NCI-H1092 treated with DMSO at 0.1 percent for 48 hours (cell line): ENCODE measurements at regions not wholly inside any gene's neighbourhood (a gene's known extent, or its start where the extent isn't known, plus 50 kb on each side); places are given as distances from the start of the nearest gene placed in this dataset.

ENCODE experiments used
- DNase-seq: peaks from one replicate; lab custom pipeline; 2025; lab: John Stamatoyannopoulos, UW

DNA sequence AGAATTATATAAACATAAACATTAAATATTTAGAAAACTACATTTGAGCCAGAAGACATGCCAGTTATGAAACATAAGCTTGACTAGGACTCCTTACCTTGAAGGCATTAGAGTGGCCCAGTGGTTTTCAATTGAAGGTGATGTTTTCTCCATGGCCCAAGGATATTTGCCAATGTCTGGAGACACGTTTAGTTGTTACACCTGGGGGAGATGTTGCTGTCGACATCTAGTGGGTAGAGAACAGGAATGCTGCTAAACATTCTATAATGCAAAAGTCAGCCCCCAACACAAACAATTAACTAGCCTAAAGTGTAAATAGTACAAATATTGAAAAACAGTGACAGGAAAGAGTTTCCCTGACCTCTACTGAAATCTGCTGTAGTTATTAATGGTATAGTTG is 200.9 kb upstream of the HS3ST5 start:
- DNase-seq: no peak

DNA sequence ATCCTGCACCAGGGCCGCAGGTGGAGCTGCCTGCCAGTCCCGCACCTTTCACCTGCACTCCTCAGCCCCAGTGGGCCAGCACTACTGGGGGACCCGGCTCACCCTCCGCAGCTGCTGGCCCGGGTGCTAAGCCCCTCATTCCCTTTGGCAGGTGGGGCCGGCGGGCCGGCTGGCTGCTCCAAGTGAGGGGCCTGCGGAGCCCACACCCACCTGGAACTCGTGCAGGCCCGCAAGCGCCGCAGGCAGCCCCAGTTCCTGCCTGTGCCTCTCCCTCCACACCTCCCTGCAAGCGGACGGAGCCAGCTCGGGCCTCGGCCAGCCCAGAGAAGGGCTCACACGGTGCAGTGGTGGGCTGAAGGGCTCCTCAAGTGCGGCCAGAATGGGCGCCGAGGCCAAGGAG is 199.0 kb upstream of the HS3ST5 start:
- no peak for DNase-seq

DNA sequence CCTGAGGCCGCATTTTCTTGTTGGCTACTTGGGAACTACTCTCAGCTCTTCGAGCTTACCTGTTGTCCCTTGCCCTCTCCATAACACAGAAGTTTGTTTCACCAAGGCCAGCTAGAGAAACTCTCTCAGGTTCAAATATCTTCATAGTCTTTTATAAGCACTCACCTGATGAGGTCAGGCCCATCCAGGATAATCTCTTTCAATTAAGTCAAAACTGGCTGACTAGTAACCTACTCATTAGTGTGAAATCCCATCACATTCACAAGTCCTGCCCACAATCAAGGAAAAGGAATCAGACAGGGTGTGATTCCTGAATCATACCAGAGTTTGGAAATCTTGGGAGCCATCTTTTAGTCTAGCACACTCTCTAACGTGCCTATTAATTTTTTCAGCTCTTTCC is 195.2 kb upstream of the HS3ST5 start:
- no peak for DNase-seq

DNA sequence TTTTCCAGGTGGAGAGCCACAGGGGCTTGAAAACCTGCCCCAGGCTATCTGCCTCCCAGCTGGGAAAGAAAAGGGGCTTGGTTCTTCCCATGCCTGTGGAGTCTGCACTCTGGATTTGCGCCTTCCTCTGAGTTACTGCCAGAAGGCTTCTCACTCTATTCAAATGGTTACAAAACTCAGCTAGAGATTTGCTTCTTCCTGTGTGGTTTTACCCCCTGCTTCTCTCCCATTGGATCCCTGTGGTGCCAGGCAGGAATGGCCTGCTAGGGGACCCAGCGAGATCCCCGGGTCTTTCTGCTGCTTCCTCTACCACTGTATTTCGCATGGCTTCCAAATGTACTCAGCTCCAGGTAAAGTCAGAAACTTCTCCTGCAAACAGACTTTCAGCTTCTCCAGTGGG is 192.0 kb upstream of the HS3ST5 start:
- DNase-seq: no peak

DNA sequence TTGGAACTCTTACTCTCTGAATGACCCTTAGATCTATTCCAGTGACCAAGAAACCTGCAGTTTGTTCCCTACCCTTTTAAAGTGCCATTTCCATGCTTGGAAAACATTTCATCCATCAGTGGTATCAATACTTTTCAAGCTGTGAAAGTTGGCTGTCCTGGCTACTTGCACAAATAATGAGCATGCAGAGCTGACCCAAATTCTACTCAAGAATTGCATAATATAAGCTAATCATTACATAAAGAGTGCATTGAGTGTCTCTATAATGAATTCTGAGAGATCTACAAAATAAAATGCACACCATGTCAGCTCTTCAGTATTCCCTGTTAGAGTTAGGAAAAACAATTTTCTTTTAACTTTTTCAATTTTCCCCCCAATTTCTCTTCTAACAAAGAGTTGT is 181.3 kb upstream of the HS3ST5 start:
- no peak for DNase-seq

DNA sequence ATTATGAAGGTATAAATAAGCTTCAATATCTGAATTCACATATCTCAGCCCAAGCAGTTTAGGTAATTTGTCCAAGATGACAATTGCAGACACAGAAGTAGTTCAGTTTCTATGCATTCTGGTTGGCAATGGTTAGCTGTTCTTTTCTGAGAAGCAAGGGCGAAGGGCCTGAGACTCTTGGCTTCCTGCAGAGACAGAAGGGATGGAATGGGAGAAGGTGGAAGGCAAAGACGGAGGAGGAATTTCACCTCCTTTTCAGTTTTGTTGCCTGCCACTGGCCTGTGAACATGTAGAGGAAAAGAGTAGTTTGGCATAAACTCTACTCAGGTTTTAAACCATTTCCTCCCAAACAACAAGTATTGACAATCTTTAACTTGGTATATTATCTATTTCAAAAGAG is 180.7 kb upstream of the HS3ST5 start:
- no peak for DNase-seq

DNA sequence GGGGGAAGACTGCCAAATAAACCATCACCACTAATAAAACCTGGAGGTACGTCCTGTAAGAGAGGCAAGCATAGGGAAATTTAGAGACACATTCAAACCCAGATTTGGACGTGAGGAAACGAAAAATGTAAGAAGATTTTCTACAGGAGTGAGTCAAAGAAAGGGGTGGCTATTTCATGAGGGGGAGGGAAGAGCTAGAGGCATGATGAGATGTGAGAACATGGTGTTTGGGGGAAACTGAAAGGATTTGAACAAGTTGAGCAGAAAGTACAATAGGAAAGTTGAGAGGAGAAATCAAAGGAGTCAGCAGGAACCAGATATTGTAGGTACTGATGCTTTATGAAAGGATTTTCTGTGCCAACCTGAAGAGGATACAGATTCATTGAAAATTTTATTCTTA is 179.1 kb upstream of the HS3ST5 start:
- DNase-seq: no peak

DNA sequence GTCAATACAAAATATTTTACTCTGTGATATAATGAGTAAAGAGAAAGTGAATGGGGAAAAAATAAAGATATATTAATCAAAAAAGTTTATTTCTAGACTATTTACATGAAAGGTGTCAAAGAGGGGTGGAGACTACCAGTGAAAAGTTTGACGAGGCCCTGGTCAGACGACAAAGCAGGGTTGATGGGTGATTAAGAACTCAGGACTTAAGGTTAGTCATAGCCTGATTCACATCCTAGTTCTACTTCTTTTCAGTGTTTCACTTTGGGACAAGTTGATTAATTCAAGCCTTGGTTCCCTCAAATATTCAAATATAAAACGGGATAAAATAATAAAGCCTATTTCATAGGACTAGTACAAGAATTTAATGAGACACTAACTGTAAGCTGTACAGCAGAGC is 178.2 kb upstream of the HS3ST5 start:
- DNase-seq: no peak

DNA sequence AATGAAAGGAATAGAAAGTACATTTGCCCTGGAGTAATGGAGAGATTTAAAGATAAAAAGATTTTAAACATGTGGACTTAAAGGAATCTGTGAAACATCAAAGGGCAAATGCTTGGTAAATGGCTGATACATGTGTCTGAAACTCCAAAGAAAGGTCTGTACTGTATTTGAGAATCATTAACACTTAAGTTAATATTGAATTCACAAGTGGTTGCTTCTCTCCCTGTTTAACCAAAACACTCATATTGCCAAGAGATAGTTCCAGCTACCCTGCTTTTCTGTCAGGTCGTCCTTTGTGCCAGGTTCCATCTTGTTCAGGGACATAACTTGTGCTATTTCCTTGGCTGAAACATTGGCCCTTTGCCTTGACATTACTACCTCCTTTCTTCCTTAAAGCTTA is 171.3 kb upstream of the HS3ST5 start:
- DNase-seq: no peak

DNA sequence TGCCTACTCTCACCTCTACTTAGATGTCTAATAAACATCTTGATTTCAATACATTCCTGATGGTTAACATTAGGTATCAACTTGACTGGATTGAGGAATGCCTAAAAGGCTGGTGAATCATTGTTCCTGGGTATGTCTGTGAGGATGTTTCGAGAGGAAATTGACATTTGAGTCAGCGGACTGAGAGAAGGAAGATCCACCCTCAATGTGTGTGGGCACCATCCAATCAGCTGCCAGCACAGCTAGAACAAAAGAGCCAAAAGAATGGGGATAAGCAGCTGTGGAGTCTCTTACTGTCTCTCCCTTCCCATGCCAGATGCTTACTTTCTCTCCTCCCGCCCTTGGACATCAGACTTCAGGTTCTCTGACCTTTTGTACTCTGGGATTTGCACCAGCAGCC is 128.6 kb upstream of the HS3ST5 start:
- DNase-seq: no peak

DNA sequence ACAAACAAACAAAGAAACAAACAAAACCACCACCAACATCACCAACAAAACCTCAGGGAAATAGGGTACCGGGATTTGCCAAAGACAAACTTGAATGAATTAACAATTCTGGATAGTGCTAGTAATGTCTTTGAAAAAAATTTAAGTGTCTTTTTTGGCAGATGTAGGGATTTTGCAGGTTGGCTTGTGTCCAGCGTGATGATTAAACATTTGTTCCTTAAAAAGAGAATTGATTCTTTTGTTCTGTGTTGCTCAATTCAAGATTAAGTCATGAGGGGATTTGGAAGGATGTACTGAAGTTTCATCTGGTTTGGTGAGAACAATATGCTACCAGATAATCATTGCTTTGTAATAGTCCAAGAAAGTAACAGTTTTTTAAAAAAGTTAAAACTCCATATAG is 125.1 kb upstream of the HS3ST5 start:
- no peak for DNase-seq

DNA sequence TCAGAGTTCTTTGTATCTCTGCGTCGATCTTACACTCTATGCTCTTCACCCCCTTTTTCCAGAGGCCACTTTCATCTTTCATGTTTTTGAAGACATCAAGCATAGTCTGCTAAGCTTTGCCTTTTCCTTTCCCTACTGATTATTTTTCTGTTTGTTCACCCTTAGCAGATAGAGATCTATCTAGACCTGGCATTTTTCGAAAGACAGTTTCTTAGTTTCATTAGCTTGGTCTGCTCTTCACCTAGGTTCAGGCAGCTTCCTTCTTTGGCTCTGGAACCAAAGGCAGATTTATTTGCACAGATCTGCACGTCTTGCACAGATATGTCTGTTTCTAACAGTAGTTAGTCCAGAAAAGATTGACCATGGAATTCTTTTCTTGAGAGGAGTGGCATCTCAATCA is 122.7 kb upstream of the HS3ST5 start:
- DNase-seq: no peak

DNA sequence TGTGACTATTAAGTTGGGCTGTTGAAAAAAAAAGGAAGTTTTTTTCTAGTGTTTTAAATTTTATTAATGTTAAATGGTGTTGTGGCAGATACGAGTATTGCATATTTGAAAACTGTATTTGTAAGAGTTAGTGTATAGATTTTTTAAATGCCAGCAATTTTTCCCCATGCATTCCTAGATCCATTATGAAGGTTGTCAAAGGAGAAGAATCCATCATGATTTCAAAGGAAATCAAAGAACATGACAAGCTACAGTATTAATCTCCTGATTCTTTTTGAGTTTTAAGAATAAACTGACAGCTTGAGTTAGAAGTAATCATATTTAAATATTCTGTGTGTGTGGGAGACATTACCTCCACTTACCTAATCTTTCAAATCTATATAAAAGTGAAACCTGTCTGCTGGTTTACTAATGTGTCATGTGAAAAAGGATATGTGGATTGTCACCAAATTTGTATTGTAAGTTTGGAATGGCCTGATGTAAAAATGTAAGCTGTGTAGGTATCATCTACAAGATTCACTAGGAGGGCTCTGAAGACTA is 111.0 kb upstream of the HS3ST5 start:
- DNase-seq: no peak

DNA sequence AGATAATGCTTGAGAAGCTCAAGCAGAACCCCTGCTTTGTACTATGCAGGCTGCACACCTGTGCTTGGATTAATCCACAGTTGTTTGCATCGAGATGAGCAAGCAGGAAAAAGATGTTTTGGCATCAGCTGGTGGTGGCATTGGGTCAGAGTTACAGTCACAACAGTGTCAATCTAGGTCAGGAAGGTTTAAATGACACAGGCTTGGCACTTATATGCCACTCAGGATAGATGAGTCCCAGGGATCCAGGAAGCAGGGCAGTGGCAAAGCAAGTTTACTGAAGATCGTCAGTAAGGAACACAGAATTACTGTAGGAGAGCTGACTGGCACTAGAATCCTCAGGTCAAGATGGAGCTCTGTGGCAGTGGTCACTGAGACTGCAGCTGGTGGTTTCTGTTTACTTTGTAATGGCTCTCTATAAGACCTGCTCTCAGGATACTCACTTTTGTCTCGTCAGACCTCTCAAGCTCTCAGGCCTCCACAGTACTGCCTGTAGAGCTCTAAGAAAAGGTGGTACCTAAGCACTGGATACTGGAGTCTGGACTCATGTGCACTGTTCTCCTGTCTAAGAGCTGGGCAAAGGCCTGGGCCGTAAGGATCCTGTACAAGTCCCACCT is 110.1 kb upstream of the HS3ST5 start:
- DNase-seq: no peak

DNA sequence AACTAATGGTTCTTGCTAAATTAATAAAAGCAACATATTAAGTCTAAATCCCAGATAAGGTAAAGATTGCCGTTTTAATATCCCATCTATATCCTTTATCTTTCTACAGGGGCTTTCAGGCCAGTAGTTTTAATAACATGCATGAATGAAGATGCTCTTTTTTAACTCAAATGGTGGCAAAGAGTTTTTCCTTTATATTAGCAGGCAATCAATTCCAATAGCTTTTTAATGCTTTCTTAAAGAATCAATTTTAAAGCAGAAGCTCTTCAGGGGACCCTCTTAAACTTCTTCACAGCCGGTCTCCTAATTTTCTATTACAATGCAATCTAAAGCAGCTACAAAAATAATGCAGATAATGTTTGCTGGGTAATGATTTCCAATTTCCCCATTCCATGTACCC is 107.8 kb upstream of the HS3ST5 start:
- no peak for DNase-seq

DNA sequence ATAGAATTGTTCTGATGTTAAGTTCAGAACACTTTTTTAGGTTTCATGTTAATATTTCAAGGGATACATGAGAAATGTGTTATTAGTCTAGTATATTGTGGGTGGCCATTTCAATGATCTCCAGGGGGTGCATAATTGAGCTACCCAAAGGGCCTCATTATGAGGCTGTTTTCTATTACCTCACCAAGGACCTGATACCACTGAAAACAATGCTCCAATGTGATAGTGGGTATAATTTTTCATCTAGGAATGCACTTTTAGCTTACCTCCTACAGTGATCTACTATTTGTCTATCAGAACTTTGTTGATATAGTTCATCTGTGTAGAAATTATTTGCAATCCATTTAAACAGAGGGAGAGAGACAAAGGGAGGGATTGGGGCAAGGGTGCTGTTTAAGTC is 106.8 kb upstream of the HS3ST5 start:
- DNase-seq: no peak

DNA sequence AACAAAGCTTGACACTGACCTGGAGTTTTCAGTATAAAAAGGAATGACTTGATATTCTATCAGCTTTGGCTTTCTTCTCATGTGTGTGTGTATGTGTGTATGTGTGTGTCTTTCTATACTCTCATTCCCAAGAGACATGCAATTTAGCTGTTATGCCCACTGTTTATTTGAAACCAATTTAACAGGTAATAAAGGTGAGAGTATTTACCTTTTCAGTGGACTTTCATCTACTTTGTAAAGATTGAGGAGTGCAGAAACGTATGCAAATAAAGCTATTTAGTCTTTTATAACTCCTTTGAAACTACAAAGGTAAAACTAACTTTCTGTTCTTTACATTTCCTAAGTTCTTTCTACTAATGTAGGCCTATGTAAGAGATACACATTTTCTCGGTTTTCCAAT is 103.5 kb upstream of the HS3ST5 start:
- no peak for DNase-seq

DNA sequence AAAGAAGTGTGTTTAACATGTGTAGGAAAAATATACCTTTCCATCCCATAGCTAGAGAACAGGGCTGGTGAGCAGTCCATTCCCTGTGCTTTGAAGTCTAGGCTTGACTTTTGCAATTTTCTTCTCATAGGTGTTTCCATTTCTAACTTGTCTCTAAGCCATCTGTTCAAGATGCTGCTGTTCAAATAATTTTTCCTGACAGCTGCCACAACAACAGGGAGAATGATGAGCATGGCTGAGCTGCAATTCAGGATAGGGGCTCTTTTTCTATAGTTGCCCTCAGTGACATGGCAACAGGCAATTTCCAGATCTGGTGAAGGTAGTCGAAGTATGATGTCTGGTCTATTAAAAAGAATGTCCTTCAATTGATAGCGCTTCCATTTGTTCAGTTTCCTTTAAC is 103.0 kb upstream of the HS3ST5 start:
- DNase-seq: no peak

DNA sequence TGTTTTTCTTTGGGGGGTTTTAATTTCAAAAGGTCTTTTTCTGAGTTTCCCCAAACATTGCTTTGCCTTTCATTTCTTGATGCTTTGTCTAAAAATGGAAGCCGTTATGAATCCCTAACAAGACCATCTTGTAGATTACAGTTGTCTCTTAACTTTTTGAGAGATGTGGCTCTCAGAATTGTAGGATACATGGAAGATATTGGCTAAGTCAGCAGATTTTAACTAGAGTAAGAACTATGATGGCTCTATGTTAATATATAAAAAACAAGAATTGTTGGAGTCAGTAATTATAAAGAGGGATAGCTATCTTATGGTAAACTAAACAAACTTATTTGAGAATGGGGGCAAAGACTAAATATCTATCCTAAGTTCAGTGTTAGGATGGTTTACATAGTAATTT is 96.6 kb upstream of the HS3ST5 start:
- no peak for DNase-seq

DNA sequence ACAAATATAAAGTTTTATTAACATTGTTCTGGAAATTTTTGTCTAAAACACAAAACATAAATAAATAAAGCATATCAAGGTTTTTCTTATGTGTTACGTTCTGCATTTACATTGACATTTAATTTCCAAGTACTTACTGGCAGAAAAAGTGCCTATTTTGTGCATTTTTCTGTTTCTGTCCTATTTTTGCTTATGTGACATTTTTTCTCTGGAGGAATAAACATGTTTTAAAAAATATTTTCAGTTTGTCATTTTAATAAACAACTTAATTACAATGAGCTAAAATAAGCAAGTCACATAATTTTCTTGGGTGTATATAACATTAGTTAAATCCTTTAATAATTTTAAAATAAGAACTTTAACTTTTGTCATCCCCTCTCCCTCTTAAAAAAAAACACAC is 94.4 kb upstream of the HS3ST5 start:
- DNase-seq: no peak

DNA sequence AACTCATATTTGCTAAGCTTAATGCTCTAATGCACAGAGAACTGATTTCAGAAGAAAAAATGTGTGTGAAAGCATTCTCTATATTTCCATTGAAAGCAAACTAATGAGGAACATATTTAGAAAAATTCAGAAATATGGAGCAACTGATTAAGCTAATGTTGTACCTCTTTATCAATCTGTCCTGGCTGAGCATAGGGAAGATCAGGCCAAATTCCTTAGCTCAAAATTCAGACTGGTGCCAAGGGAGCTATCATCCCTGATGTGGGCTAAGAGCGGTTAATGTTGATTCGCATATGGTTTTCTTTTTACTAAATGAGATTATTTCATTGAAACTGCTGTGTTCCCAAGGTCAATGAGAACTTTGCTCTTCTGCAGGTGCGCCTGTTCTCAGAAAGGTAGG is 93.9 kb upstream of the HS3ST5 start:
- DNase-seq: no peak

DNA sequence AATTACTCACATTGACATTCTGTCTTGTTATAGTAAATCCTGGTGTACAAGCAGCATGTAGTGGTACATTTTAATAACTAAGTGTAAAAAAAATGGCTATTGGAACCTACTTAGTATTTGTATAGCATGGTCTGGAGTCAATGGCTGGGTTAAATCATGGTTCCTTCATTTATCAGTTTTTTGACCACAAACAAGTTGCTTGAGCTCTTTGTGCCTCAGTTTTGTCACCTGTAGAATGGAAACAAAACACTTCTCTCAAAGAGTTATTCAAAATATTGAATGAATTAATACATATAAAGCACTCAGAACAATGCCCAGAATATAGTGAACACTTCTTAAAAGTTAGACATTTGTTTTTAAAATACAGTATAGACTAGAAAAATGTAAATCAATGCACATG is 93.2 kb upstream of the HS3ST5 start:
- DNase-seq: no peak

DNA sequence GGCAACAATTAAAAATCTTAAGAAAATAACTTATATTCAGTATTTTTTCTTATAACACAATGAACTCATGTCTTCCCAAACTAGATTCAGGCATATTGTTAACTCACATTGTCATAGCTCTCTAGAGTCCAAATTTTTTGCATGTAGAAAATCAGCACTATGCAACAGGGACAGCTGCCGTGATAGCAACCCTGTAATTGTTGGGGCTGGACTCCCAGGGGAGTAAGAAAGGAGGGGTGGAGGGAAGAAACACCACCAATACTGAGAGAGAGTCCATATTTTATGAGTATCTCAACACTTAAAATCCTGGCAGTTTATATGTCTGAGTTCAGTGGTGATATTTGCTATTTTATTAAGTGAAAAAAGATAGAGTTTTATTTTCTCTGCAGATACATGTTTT is 89.6 kb upstream of the HS3ST5 start:
- DNase-seq: no peak

DNA sequence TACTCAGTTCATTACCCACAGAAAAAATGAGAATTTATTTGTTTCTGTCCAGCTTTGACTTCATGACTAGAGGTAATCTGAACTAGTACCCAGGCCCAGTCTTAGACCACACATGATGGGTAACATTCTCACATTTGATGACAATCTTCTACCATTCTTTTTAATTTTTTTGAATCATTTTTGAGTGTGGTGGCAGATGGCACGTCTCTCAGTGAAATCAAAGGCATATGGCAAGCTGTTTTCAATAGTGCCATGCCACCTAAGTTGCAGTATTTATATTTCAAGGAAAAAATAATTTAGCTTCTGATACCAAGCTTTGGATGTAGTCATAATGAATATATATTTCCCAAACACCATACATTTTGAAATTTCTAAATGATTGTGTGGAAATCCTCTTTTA is 88.8 kb upstream of the HS3ST5 start:
- DNase-seq: no peak
